ENCODE measurements at regions not wholly inside any gene's neighbourhood (a gene's known extent, or its start where the extent isn't known, plus 50 kb on each side); places are given as distances from the start of the nearest gene placed in this dataset.
"Not testable (repeated sequence)": the region's sequence is repeated elsewhere in the genome, so short reads cannot be mapped to it uniquely, and the experiment has no call there.

- DNase-seq: no peak
- TF ChIP-seq POLR2A (IDR thresholded peaks at IDR 0.05; ENCODE audit: low read length) (no peak), GATA1 (IDR thresholded peaks at IDR 0.05; ENCODE audit: low read depth, low read length) (no peak)
Measured at GRCh38 chr7:87007038-87007437, 52.4 kb downstream of the ELAPOR2 start.

- TF ChIP-seq GATA1 (IDR thresholded peaks at IDR 0.05; ENCODE audit: low read depth, low read length): no peak
- TF ChIP-seq POLR2A (IDR thresholded peaks at IDR 0.05; ENCODE audit: low read length): no peak
- DNase-seq: no peak
Measured at GRCh38 chr7:87004956-87005355, 54.5 kb downstream of the ELAPOR2 start.

GRCh38 chr7:87003872-87004798, 55.3 kb downstream of the ELAPOR2 start:
- DNase-seq: peak; percentile 40 to 66
- TF ChIP-seq POLR2A (IDR thresholded peaks at IDR 0.05; ENCODE audit: low read length) (peak; percentile 42), GATA1 (IDR thresholded peaks at IDR 0.05; ENCODE audit: low read depth, low read length) (no peak)

GRCh38 chr7:87001214-87001613, 58.2 kb downstream of the ELAPOR2 start:
- DNase-seq: no peak
- TF ChIP-seq GATA1 (IDR thresholded peaks at IDR 0.05; ENCODE audit: low read depth, low read length) (no peak), POLR2A (IDR thresholded peaks at IDR 0.05; ENCODE audit: low read length) (no peak)

- TF ChIP-seq GATA1 (IDR thresholded peaks at IDR 0.05; ENCODE audit: low read depth, low read length) (no peak), POLR2A (IDR thresholded peaks at IDR 0.05; ENCODE audit: low read length) (no peak)
- DNase-seq: no peak
Measured at GRCh38 chr7:87000344-87000743, 59.1 kb downstream of the ELAPOR2 start.

GRCh38 chr7:86999750-87000149, 59.7 kb downstream of the ELAPOR2 start:
- DNase-seq: no peak
- TF ChIP-seq POLR2A (IDR thresholded peaks at IDR 0.05; ENCODE audit: low read length): no peak
- TF ChIP-seq GATA1 (IDR thresholded peaks at IDR 0.05; ENCODE audit: low read depth, low read length): no peak

GRCh38 chr7:86995814-86996213, 63.6 kb downstream of the ELAPOR2 start:
- no peak for TF ChIP-seq GATA1 (IDR thresholded peaks at IDR 0.05; ENCODE audit: low read depth, low read length)
- TF ChIP-seq POLR2A (IDR thresholded peaks at IDR 0.05; ENCODE audit: low read length): no peak

GRCh38 chr7:86995052-86995725, 64.3 kb downstream of the ELAPOR2 start:
- TF ChIP-seq GATA1 (IDR thresholded peaks at IDR 0.05; ENCODE audit: low read depth, low read length) (no peak), POLR2A (IDR thresholded peaks at IDR 0.05; ENCODE audit: low read length) (no peak)
- DNase-seq: peak in 1 of 2 experiments; percentile 3

More at GRCh38 chr7:86995814-86996213, 63.6 kb downstream of the ELAPOR2 start:
- no peak for DNase-seq

GRCh38 chr7:86991771-86992191, 67.7 kb downstream of the ELAPOR2 start:
- TF ChIP-seq GATA1 (IDR thresholded peaks at IDR 0.05; ENCODE audit: low read depth, low read length) (no peak), POLR2A (IDR thresholded peaks at IDR 0.05; ENCODE audit: low read length) (no peak)
- DNase-seq: no peak

GRCh38 chr7:86991093-86991769, 68.2 kb downstream of the ELAPOR2 start:
- no peak for DNase-seq
- TF ChIP-seq POLR2A (IDR thresholded peaks at IDR 0.05; ENCODE audit: low read length): no peak
- no peak for TF ChIP-seq GATA1 (IDR thresholded peaks at IDR 0.05; ENCODE audit: low read depth, low read length)

- TF ChIP-seq POLR2A (IDR thresholded peaks at IDR 0.05; ENCODE audit: low read length): no peak
- TF ChIP-seq GATA1 (IDR thresholded peaks at IDR 0.05; ENCODE audit: low read depth, low read length): no peak
- DNase-seq: no peak
Measured at GRCh38 chr7:86989407-86989806, 70.0 kb downstream of the ELAPOR2 start.

GRCh38 chr7:86987834-86988233, 71.6 kb downstream of the ELAPOR2 start:
- DNase-seq: not testable (repeated sequence)

GRCh38 chr7:86987358-86987757, 72.1 kb downstream of the ELAPOR2 start:
- not testable (repeated sequence) for DNase-seq

- not testable (repeated sequence) for DNase-seq
Measured at GRCh38 chr7:86985342-86985741, 74.1 kb downstream of the ELAPOR2 start.

- not testable (repeated sequence) for DNase-seq
Measured at GRCh38 chr7:86983654-86984053, 75.8 kb downstream of the ELAPOR2 start.

GRCh38 chr7:86981937-86982336, 77.5 kb downstream of the ELAPOR2 start:
- not testable (repeated sequence) for DNase-seq

Measured in erythroblast (primary cell).